DOHH2 (cell line): ENCODE measurements at regions not wholly inside any gene's neighbourhood (a gene's known extent, or its start where the extent isn't known, plus 50 kb on each side); places are given as distances from the start of the nearest gene placed in this dataset.

Experiments used
- H3F3A ChIP-seq: fragments of 200-600 bp; sonication (generic), shearing (Covaris generic); 2 replicates; pipeline ENCODE4 v1.6.0; 2016; ENCODE audit warnings: antibody characterized with exemption, mild to moderate bottlenecking; ENCODE audit not compliant: control insufficient read depth, insufficient read depth
- H3K27ac ChIP-seq: fragments of 200-600 bp; sonication (generic); 2 replicates; pipeline ENCODE4 v1.5.1; 2014; ENCODE audit warnings: low read depth, mild to moderate bottlenecking, low read length, moderate library complexity
- H3K27me3 ChIP-seq: fragments of 200-600 bp; sonication (generic); 2 replicates; pipeline ENCODE4 v1.6.1; 2014; ENCODE audit warnings: mild to moderate bottlenecking, low read length, mixed read lengths; ENCODE audit not compliant: control insufficient read depth
- H3K36me3 ChIP-seq: fragments of 200-600 bp; sonication (generic); 2 replicates; pipeline ENCODE4 v1.6.1; 2014; ENCODE audit warnings: mild to moderate bottlenecking, low read length, moderate library complexity, mixed read lengths; ENCODE audit not compliant: control insufficient read depth
- H3K4me1 ChIP-seq: fragments of 200-600 bp; sonication (generic); 2 replicates; pipeline ENCODE4 v1.6.1; 2014; ENCODE audit warnings: mild to moderate bottlenecking, low read length, mixed read lengths; ENCODE audit not compliant: control insufficient read depth
- H3K4me2 ChIP-seq: fragments of 200-600 bp; sonication (generic); 2 replicates; pipeline ENCODE4 v1.6.0; 2014; ENCODE audit warnings: mild to moderate bottlenecking, low read length, moderate library complexity
- H3K4me3 ChIP-seq: fragments of 200-600 bp; sonication (generic); 2 replicates; pipeline ENCODE4 v1.5.1; 2014; ENCODE audit warnings: mild to moderate bottlenecking, low read length, mixed read lengths
- H3K79me2 ChIP-seq: fragments of 200-600 bp; sonication (generic); 2 replicates; pipeline ENCODE4 v1.6.1; 2014; ENCODE audit warnings: mild to moderate bottlenecking, low read length, mixed read lengths; ENCODE audit not compliant: control insufficient read depth
- H3K9me2 ChIP-seq: fragments of 200-600 bp; sonication (generic); replicated peaks from 2 replicates; pipeline ENCODE4 v1.6.1; 2014; ENCODE audit warnings: mild to moderate bottlenecking, low read length, mixed read lengths; ENCODE audit not compliant: control insufficient read depth
- H3K9me3 ChIP-seq: fragments of 200-600 bp; sonication (generic); 2 replicates; pipeline ENCODE4 v1.6.1; 2014; ENCODE audit warnings: antibody characterized with exemption, low read length, mixed read lengths; ENCODE audit not compliant: control insufficient read depth, insufficient read depth
- H4K20me1 ChIP-seq: fragments of 200-600 bp; sonication (generic); 2 replicates; pipeline ENCODE4 v1.6.0; 2014; ENCODE audit warnings: low read depth, mild to moderate bottlenecking, antibody characterized with exemption, low read length, moderate library complexity; ENCODE audit not compliant: control insufficient read depth, insufficient read depth
- EZH2phosphoT487 ChIP-seq: fragments of 200-600 bp; sonication (generic); IDR thresholded peaks from 2 replicates; pipeline ENCODE4 v1.6.1; 2017; ENCODE audit warnings: borderline replicate concordance, mild to moderate bottlenecking, antibody characterized with exemption, low read length, moderate library complexity, mixed read lengths
- TF ChIP-seq, protein P1 (sequence below): fragments of 200-600 bp; sonication (generic); IDR thresholded peaks from one replicate; pipeline ENCODE4 v1.5.1; 2014; ENCODE audit warnings: antibody characterized with exemption, mild to moderate bottlenecking, low read depth, low read length; ENCODE audit not compliant: poor library complexity, severe bottlenecking

DNA sequence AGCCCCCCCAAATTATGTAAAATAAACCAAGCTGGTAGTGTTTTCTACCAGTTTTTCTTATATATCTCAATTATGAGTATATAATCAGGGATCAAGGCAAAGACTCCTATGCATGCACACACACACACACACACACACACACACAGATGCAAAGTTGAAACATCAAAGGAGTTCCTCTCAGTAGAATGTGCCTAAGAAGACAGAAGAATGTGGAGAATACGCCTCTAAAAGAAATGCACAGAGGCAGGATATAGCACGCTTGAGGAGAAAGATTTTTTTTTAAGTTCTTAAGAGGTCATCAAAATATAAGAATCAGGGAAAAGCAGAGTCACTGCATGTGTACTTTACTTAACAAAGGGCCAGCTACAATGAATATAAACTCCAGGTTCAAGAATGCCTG, 138.2 kb upstream of the CLEC14A start:
- no peak overlapping the region for H3K27ac ChIP-seq
- no peaks in the 10 kb centered on the region for H4K20me1 ChIP-seq
- H3K27me3 ChIP-seq = no peaks in the 10 kb centered on the region
- H3K36me3 ChIP-seq = no peaks in the 10 kb centered on the region
- H3K4me3 ChIP-seq = no peak overlapping the region
- H3K4me1 ChIP-seq = no peaks in the 10 kb centered on the region
- H3K9me2 ChIP-seq = no peaks in the 10 kb centered on the region
- H3K4me2 ChIP-seq = no peak overlapping the region
- TF ChIP-seq, protein P1, sequence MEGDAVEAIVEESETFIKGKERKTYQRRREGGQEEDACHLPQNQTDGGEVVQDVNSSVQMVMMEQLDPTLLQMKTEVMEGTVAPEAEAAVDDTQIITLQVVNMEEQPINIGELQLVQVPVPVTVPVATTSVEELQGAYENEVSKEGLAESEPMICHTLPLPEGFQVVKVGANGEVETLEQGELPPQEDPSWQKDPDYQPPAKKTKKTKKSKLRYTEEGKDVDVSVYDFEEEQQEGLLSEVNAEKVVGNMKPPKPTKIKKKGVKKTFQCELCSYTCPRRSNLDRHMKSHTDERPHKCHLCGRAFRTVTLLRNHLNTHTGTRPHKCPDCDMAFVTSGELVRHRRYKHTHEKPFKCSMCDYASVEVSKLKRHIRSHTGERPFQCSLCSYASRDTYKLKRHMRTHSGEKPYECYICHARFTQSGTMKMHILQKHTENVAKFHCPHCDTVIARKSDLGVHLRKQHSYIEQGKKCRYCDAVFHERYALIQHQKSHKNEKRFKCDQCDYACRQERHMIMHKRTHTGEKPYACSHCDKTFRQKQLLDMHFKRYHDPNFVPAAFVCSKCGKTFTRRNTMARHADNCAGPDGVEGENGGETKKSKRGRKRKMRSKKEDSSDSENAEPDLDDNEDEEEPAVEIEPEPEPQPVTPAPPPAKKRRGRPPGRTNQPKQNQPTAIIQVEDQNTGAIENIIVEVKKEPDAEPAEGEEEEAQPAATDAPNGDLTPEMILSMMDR = no peak
- TF ChIP-seq EZH2phosphoT487 = no peak
- H3K9me3 ChIP-seq = no peaks in the 10 kb centered on the region
- no peaks in the 10 kb centered on the region for H3K79me2 ChIP-seq
- no peaks in the 10 kb centered on the region for H3F3A ChIP-seq

DNA sequence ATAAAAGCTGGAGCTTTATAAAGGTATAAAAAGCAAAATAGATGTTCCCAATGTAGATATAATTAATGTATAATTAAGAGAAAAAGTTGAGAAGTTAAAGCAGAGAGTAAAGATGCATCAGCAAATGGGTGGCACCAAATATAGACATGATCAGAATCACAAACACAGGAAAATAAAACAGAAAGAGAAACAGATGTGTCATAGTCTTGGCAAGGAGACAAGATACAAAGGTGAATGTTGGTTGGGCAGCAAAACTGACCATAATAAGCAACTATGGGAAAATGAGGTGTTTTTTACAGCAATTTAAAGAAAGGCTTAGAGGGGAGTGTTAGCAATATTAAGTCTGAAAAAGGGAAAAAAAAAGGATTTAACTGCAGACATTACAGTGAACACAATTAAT, 135.4 kb upstream of the CLEC14A start:
- Histone ChIP-seq H4K20me1 (no peaks in the 10 kb centered on the region), H3K27ac (no peak overlapping the region), H3K4me2 (no peak overlapping the region), H3K4me3 (no peak overlapping the region), H3K9me2 (no peaks in the 10 kb centered on the region), H3K9me3 (no peaks in the 10 kb centered on the region), H3F3A (no peaks in the 10 kb centered on the region), H3K4me1 (no peaks in the 10 kb centered on the region), H3K36me3 (no peaks in the 10 kb centered on the region), H3K79me2 (no peaks in the 10 kb centered on the region), H3K27me3 (no peaks in the 10 kb centered on the region)
- TF ChIP-seq EZH2phosphoT487 = no peak
- TF ChIP-seq, protein P1 = no peak

DNA sequence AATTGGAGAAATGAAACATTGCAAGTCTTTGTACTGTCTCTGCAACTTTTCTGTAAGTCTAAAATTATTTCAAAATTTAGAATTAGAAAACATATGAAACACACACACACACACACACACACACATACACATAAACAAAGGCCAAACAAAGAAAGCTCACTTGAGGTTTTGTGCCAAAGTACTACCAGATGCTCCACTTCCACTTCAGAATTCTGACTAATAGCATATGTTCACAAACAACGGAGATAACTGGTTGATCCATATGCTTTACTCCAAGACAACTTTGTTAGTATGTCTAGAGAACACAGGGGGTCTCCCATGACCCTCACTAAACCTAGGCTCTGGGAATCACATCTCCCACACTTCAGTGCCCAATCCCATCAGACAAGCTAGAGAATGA, 133.8 kb upstream of the CLEC14A start:
- Histone ChIP-seq H3K4me1 (no peaks in the 10 kb centered on the region), H3K27ac (no peak overlapping the region), H3K9me3 (no peaks in the 10 kb centered on the region), H3K27me3 (no peaks in the 10 kb centered on the region), H3K4me3 (no peak overlapping the region), H3F3A (no peaks in the 10 kb centered on the region), H3K79me2 (no peaks in the 10 kb centered on the region), H3K36me3 (no peaks in the 10 kb centered on the region), H3K9me2 (no peaks in the 10 kb centered on the region), H3K4me2 (no peak overlapping the region), H4K20me1 (no peaks in the 10 kb centered on the region)
- TF ChIP-seq, protein P1 = no peak
- TF ChIP-seq EZH2phosphoT487 = no peak

DNA sequence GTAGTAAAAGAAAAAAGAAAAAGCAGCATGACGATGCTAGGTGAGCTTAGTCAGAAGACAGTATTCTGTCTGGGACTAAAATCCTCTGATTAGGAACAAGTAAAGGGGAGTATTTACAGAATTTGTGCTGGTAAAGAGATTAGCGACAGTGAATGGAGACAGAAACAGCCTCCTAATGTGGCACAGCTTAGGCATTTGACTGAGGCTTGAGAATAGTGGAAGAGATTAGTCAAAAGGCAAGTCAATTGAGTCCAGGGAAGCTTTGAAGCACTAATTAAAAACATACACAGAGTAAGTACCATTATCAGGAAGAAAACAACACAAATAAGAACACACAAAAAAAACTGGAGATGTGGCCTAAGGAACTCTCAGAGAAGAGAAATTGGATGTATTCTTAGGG, 131.9 kb upstream of the CLEC14A start:
- H3K4me1 ChIP-seq = no peaks in the 10 kb centered on the region

More for the DNA sequence above, 131.9 kb upstream of the CLEC14A start:
- Histone ChIP-seq H3K36me3 (no peaks in the 10 kb centered on the region), H3K79me2 (no peaks in the 10 kb centered on the region), H3K4me2 (no peak overlapping the region), H4K20me1 (no peaks in the 10 kb centered on the region), H3K27me3 (no peaks in the 10 kb centered on the region), H3K27ac (no peak overlapping the region), H3K4me3 (no peak overlapping the region), H3K9me3 (no peaks in the 10 kb centered on the region), H3K9me2 (no peaks in the 10 kb centered on the region), H3F3A (no peaks in the 10 kb centered on the region)
- no peak for TF ChIP-seq EZH2phosphoT487
- TF ChIP-seq, protein P1 = no peak
